ENCODE measurements at regions not wholly inside any gene's neighbourhood (a gene's known extent, or its start where the extent isn't known, plus 50 kb on each side); places are given as distances from the start of the nearest gene placed in this dataset.

GRCh38 chr3:104673981-104674380, 692.7 kb upstream of the ALCAM start:
- Histone ChIP-seq H3K4me1 (ENCODE audit: control insufficient read depth in 5 of 5, insufficient read depth in 5 of 5, low read length in 5 of 5) (no peaks in the 10 kb centered on the region), H3K9me3 (ENCODE audit: control insufficient read depth in 4 of 4, insufficient read depth in 3 of 4, low read length in 3 of 4) (peaks cover 0 to 3% (median 0%) of the 10 kb centered on the region in 4 donors), H3K9ac (ENCODE audit: insufficient read depth in 1 of 2, low read length in 2 of 2) (no peak overlapping the region), H3K36me3 (ENCODE audit: control insufficient read depth in 4 of 4, insufficient read depth in 4 of 4, low read length in 4 of 4) (no peaks in the 10 kb centered on the region), H3K27ac (ENCODE audit: low read depth in 1 of 2, low read length in 1 of 2) (no peak overlapping the region), H3K27me3 (ENCODE audit: control insufficient read depth in 3 of 3, insufficient read depth in 3 of 3, low read length in 2 of 3) (no peaks in the 10 kb centered on the region), H3K4me3 (no peak overlapping the region)
- DNase-seq (no peak), ATAC-seq (ENCODE audit: insufficient read depth, low FRiP score) (no peak)
- WGBS, 2 donors, result 75 to 83% methylated on average over 2 of the region's 2 CpGs
- TF ChIP-seq CTCF (IDR thresholded peaks at IDR 0.05; ENCODE audit: control extremely low read depth, extremely low read depth), result no peak

- H3K4me1 ChIP-seq (ENCODE audit: control insufficient read depth in 5 of 5, insufficient read depth in 5 of 5, low read length in 5 of 5), result no peaks in the 10 kb centered on the region
- H3K36me3 ChIP-seq (ENCODE audit: control insufficient read depth in 4 of 4, insufficient read depth in 4 of 4, low read length in 4 of 4), result no peaks in the 10 kb centered on the region
- H3K27me3 ChIP-seq (ENCODE audit: control insufficient read depth in 3 of 3, insufficient read depth in 3 of 3, low read length in 2 of 3), result no peaks in the 10 kb centered on the region
- TF ChIP-seq CTCF (IDR thresholded peaks at IDR 0.05; ENCODE audit: control extremely low read depth, extremely low read depth), result no peak
- H3K27ac ChIP-seq (ENCODE audit: low read depth in 1 of 2, low read length in 1 of 2), result no peak overlapping the region
- H3K9ac ChIP-seq (ENCODE audit: insufficient read depth in 1 of 2, low read length in 2 of 2), result no peak overlapping the region
- DNase-seq (no peak), ATAC-seq (ENCODE audit: insufficient read depth, low FRiP score) (no peak)
- 75 to 81% methylated on average over 3 of the region's 3 CpGs for WGBS, 2 donors
- peaks cover 0 to 3% (median 0%) of the 10 kb centered on the region in 4 donors for H3K9me3 ChIP-seq (ENCODE audit: control insufficient read depth in 4 of 4, insufficient read depth in 3 of 4, low read length in 3 of 4)
- H3K4me3 ChIP-seq, result no peak overlapping the region
Observed at GRCh38 chr3:104676241-104676640, 690.5 kb upstream of the ALCAM start.

GRCh38 chr3:104677932-104678331, 688.8 kb upstream of the ALCAM start:
- Histone ChIP-seq H3K27ac (ENCODE audit: low read depth in 1 of 2, low read length in 1 of 2) (no peak overlapping the region), H3K4me3 (no peak overlapping the region), H3K4me1 (ENCODE audit: control insufficient read depth in 5 of 5, insufficient read depth in 5 of 5, low read length in 5 of 5) (no peaks in the 10 kb centered on the region), H3K27me3 (ENCODE audit: control insufficient read depth in 3 of 3, insufficient read depth in 3 of 3, low read length in 2 of 3) (no peaks in the 10 kb centered on the region), H3K9me3 (ENCODE audit: control insufficient read depth in 4 of 4, insufficient read depth in 3 of 4, low read length in 3 of 4) (peaks cover 0 to 3% (median 0%) of the 10 kb centered on the region in 4 donors), H3K36me3 (ENCODE audit: control insufficient read depth in 4 of 4, insufficient read depth in 4 of 4, low read length in 4 of 4) (no peaks in the 10 kb centered on the region), H3K9ac (ENCODE audit: insufficient read depth in 1 of 2, low read length in 2 of 2) (no peak overlapping the region)
- DNase-seq, result no peak
- ATAC-seq (ENCODE audit: insufficient read depth, low FRiP score), result no peak
- WGBS, 2 donors, result 96 to 97% methylated on average over 4 of the region's 4 CpGs
- no peak for TF ChIP-seq CTCF (IDR thresholded peaks at IDR 0.05; ENCODE audit: control extremely low read depth, extremely low read depth)

- no peak overlapping the region for H3K4me3 ChIP-seq
- no peak overlapping the region for H3K9ac ChIP-seq (ENCODE audit: insufficient read depth in 1 of 2, low read length in 2 of 2)
- H3K27ac ChIP-seq (ENCODE audit: low read depth in 1 of 2, low read length in 1 of 2), result no peak overlapping the region
- TF ChIP-seq CTCF (IDR thresholded peaks at IDR 0.05; ENCODE audit: control extremely low read depth, extremely low read depth), result no peak
- no peaks in the 10 kb centered on the region for H3K27me3 ChIP-seq (ENCODE audit: control insufficient read depth in 3 of 3, insufficient read depth in 3 of 3, low read length in 2 of 3)
- ATAC-seq (ENCODE audit: insufficient read depth, low FRiP score) (no peak), DNase-seq (no peak)
- H3K9me3 ChIP-seq (ENCODE audit: control insufficient read depth in 4 of 4, insufficient read depth in 3 of 4, low read length in 3 of 4), result peaks cover 0 to 4% (median 0%) of the 10 kb centered on the region in 4 donors
- H3K4me1 ChIP-seq (ENCODE audit: control insufficient read depth in 5 of 5, insufficient read depth in 5 of 5, low read length in 5 of 5), result no peaks in the 10 kb centered on the region
- no peaks in the 10 kb centered on the region for H3K36me3 ChIP-seq (ENCODE audit: control insufficient read depth in 4 of 4, insufficient read depth in 4 of 4, low read length in 4 of 4)
Observed at GRCh38 chr3:104685492-104685891, 681.2 kb upstream of the ALCAM start.

Data from lung (tissue), 11 donors.